GM23248 (cell line): ENCODE measurements at regions not wholly inside any gene's neighbourhood (a gene's known extent, or its start where the extent isn't known, plus 50 kb on each side); places are given as distances from the start of the nearest gene placed in this dataset.
"Not testable (repeated sequence)": the region's sequence is repeated elsewhere in the genome, so short reads cannot be mapped to it uniquely, and the experiment has no call there.

ENCODE experiments used
- DNase-seq: peaks from one replicate; pipeline ENCODE4 v3.0.0-alpha.2; 2015
- H2AFZ ChIP-seq: fragments of 200-600 bp; sonication (generic); 2 replicates; pipeline ENCODE4 v1.6.1; 2016; ENCODE audit warnings: antibody characterized with exemption
- H3F3A ChIP-seq: fragments of 200-600 bp; sonication (generic); 2 replicates; pipeline ENCODE4 v1.6.1; 2016; ENCODE audit warnings: mild to moderate bottlenecking, antibody characterized with exemption, mixed run types; ENCODE audit not compliant: insufficient read depth
- H3K27ac ChIP-seq: fragments of 200-600 bp; sonication (generic); 2 replicates; pipeline ENCODE4 v1.5.1; 2016; ENCODE audit warnings: mild to moderate bottlenecking
- H3K27me3 ChIP-seq: fragments of 200-600 bp; sonication (generic); replicated peaks from 2 replicates; pipeline ENCODE4 v1.6.1; 2016; ENCODE audit warnings: mild to moderate bottlenecking; ENCODE audit not compliant: insufficient read depth
- H3K36me3 ChIP-seq: fragments of 200-600 bp; sonication (generic); 2 replicates; pipeline ENCODE4 v1.6.1; 2016; ENCODE audit warnings: low read depth, mild to moderate bottlenecking
- H3K4me1 ChIP-seq: fragments of 200-600 bp; sonication (generic); 2 replicates; pipeline ENCODE4 v1.6.1; 2016; ENCODE audit warnings: mild to moderate bottlenecking; ENCODE audit not compliant: insufficient read depth
- H3K4me2 ChIP-seq: fragments of 200-600 bp; sonication (generic); one replicate; pipeline ENCODE4 v1.6.1; 2016; ENCODE audit warnings: mild to moderate bottlenecking; ENCODE audit not compliant: unreplicated experiment
- H3K4me3 ChIP-seq: fragments of 200-600 bp; sonication (generic); 2 replicates; pipeline ENCODE4 v1.5.1; 2016; ENCODE audit warnings: mild to moderate bottlenecking
- H3K79me2 ChIP-seq: fragments of 200-600 bp; sonication (generic); 2 replicates; pipeline ENCODE4 v1.6.1; 2016; ENCODE audit warnings: mild to moderate bottlenecking; ENCODE audit not compliant: insufficient read depth
- H3K9ac ChIP-seq: fragments of 200-600 bp; sonication (generic); 2 replicates; pipeline ENCODE4 v1.6.1; 2016; ENCODE audit warnings: mild to moderate bottlenecking
- H3K9me2 ChIP-seq: fragments of 200-600 bp; sonication (generic); 2 replicates; pipeline ENCODE4 v1.6.1; 2016; ENCODE audit warnings: mixed run types, mild to moderate bottlenecking, moderate library complexity; ENCODE audit not compliant: insufficient read depth
- H3K9me3 ChIP-seq: fragments of 200-600 bp; sonication (generic); one replicate; pipeline ENCODE4 v1.6.1; 2017; ENCODE audit warnings: low read depth
- H4K20me1 ChIP-seq: fragments of 200-600 bp; sonication (generic); 2 replicates; pipeline ENCODE4 v1.6.0; 2016; ENCODE audit not compliant: insufficient read depth
- EZH2 ChIP-seq: fragments of 200-600 bp; sonication (generic); IDR thresholded peaks from 2 replicates; pipeline ENCODE4 v1.6.1; 2018; ENCODE audit warnings: antibody characterized with exemption, mild to moderate bottlenecking; ENCODE audit not compliant: insufficient read depth, poor library complexity, severe bottlenecking
- EZH2phosphoT487 ChIP-seq: fragments of 200-600 bp; sonication (generic); IDR thresholded peaks from 2 replicates; pipeline ENCODE4 v1.6.1; 2018; ENCODE audit warnings: antibody characterized with exemption, moderate library complexity, mild to moderate bottlenecking, low read depth; ENCODE audit not compliant: insufficient read depth
- WGBS, 2 experiments: methylation state at CpG; one replicate each; pipeline ENCODE4 v1.1.6; 2015 to 2017; ENCODE audit warnings: low lambda C conversion rate in 2 of 2, low coverage in 1 of 2; ENCODE audit errors: missing lambda C conversion rate in 2 of 2; 5-methylcytosine and 5-hydroxymethylcytosine counted together
- in situ Hi-C: fragments of 300-500 bp; cut with MboI; formaldehyde crosslinking; loops from 2 replicates; pipeline ENCODE4 v1.15.0; 2020

DNA sequence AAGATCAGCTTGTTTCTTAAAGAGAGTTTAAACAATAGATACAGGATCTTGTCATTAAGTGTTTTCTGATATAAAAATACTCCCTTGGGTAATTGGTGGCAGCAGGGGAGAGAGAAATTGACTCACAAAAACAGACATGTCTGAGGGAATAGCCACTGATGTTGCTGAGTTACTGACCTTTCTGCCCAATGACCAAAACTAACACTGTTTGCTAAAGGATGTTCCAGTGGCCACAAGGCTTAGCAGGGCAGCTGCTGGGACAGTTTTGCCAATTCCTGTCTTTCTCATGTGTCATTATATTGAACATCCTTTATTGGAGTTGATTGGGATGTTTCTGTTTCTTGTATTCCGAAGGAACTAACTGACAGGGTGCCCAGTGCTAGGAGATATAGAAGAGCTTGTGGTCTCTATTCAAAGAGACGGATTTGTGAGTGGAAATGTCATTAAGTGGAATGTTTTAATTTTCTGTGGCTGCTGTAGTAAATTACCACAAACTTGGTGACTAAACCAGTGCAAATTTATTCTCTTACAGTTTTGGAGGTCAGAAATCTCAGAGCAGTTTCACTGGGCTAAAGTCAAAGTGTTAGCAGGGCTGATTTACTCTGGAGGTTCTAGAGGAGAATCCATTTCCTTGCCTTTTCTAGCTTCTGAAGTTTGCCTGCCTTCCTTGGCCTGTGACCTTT, 124.8 kb upstream of the RMDN2 start:
- H3K9me3 ChIP-seq = no peaks in the 10 kb centered on the region
- no peaks in the 10 kb centered on the region for H4K20me1 ChIP-seq
- H3K27me3 ChIP-seq = no peaks in the 10 kb centered on the region
- H3K4me1 ChIP-seq = peaks cover 68% of the 10 kb centered on the region
- H2AFZ ChIP-seq = peak overlapping the region; percentile 2; the same call in 1 of the 2 replicates
- H3K9ac ChIP-seq = no peak overlapping the region
- peak overlapping the region; percentile 2 for H3K4me2 ChIP-seq
- H3K9me2 ChIP-seq = no peaks in the 10 kb centered on the region
- DNase-seq = no peak
- peaks cover 56% of the 10 kb centered on the region for H3F3A ChIP-seq
- H3K4me3 ChIP-seq = no peak overlapping the region
- TF ChIP-seq EZH2 (no peak), EZH2phosphoT487 (no peak)
- in situ Hi-C loops = no loop called here
- 65 to 83% methylated on average over 2 of the region's 2 CpGs for WGBS, 2 experiments
- H3K27ac ChIP-seq = 0 out of 2 replicates have a peak overlapping the region, but pooled peaks have one; percentile 2
- H3K79me2 ChIP-seq = no peaks in the 10 kb centered on the region
- no peaks in the 10 kb centered on the region for H3K36me3 ChIP-seq

DNA sequence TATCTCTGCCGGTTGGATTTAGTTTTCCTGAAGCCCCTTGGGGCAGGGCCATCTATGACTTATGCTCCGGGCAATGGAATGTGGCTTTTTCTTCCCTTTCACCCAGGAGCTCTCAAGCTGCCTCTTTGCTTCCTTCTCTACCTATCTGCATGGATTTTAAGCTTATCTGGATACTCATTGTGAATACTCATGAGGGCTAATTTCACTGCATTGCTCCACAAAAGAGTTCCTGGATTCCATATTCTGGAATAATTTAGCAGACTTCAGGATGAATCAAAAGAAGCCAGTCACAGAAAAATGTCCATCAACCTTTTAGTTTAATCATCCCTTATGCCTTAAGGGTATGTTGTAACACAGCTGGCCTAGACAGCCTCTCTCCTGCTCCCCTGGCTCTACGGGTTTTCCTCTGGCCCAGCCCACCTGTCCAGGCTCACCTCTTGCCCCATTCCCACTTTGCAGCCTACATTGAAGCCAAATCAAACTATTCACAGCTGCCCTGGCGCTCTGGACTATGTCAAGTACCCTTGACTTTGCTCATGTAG, 122.8 kb upstream of the RMDN2 start:
- in situ Hi-C loops = no loop called here
- DNase-seq = peak; percentile 58
- no peak for TF ChIP-seq EZH2phosphoT487
- no peak for TF ChIP-seq EZH2
- no peaks in the 10 kb centered on the region for H3K79me2 ChIP-seq
- peaks cover 43% of the 10 kb centered on the region for H3F3A ChIP-seq
- peak overlapping the region; percentile 64 for H3K27ac ChIP-seq
- H3K27me3 ChIP-seq = no peaks in the 10 kb centered on the region
- H3K9ac ChIP-seq = no peak overlapping the region
- no peak overlapping the region for H2AFZ ChIP-seq
- peaks cover 50% of the 10 kb centered on the region for H3K4me1 ChIP-seq
- no peaks in the 10 kb centered on the region for H3K36me3 ChIP-seq
- H3K4me2 ChIP-seq = peak overlapping the region; percentile 53
- H4K20me1 ChIP-seq = no peaks in the 10 kb centered on the region
- no peaks in the 10 kb centered on the region for H3K9me2 ChIP-seq
- WGBS, 2 experiments = 58 to 67% methylated on average over 4 of the region's 4 CpGs
- H3K4me3 ChIP-seq = no peak overlapping the region
- H3K9me3 ChIP-seq = no peaks in the 10 kb centered on the region

DNA sequence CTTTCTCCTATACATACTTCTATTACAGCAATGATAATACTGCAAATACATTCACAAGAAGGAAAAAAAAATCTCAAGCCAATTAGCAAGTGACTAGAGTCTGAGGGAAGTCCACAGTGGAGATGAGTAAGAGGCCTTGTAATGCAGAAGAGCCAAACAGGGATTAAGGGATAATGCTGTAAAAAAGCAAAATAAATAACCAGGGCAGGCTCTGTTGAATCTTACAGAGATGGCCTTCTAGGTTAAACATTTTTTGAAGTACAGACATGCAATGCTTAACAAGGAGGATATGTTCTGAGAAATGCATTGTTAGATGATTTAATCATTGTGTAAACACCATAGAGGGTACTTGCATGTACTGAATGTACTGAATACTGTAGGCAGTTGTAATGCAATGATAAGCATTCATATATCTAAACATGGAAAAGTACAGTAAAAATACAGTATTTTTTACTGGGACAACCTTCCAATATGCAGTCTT, 122.1 kb upstream of the RMDN2 start:
- no peaks in the 10 kb centered on the region for H3K79me2 ChIP-seq

DNA sequence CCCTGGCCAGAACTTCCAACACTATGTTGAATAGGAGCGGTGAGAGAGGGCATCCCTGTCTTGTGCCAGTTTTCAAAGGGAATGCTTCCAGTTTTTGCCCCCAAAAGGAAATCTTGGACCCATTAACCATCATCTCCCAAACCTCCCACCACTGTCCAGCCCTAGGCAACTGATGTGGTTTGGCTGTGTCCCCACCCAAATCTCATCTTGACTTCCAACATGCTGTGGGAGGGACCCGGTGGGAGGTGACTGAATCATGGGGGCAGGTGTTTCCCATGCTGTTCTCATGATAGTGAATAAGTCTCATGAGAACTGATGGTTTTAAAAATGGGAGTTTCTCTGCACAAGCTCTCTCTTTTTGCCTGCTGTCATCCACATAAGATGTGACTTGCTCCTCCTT, 119.1 kb upstream of the RMDN2 start:
- WGBS, 2 experiments = 95 to 100% methylated on average over 2 of the region's 2 CpGs
- H3K9me2 ChIP-seq, DNase-seq, H4K20me1 ChIP-seq, H2AFZ ChIP-seq, in situ Hi-C loops, H3K4me2 ChIP-seq, H3K79me2 ChIP-seq, H3K27ac ChIP-seq, H3K9me3 ChIP-seq, H3K4me3 ChIP-seq, H3K36me3 ChIP-seq, H3K9ac ChIP-seq, H3K27me3 ChIP-seq: not testable (repeated sequence)
- peaks cover 50% of the 10 kb centered on the region for H3K4me1 ChIP-seq
- peaks cover 39% of the 10 kb centered on the region for H3F3A ChIP-seq

More for the DNA sequence above, 122.1 kb upstream of the RMDN2 start:
- Histone ChIP-seq H3K27ac (peak overlapping the region; percentile 64), H3K9me3 (no peaks in the 10 kb centered on the region), H3K4me2 (peak overlapping the region; percentile 53), H3K27me3 (no peaks in the 10 kb centered on the region), H3F3A (peaks cover 43% of the 10 kb centered on the region), H3K9ac (no peak overlapping the region), H3K9me2 (no peaks in the 10 kb centered on the region), H3K4me3 (no peak overlapping the region), H3K36me3 (no peaks in the 10 kb centered on the region), H2AFZ (no peak overlapping the region), H4K20me1 (no peaks in the 10 kb centered on the region), H3K4me1 (peaks cover 50% of the 10 kb centered on the region)
- DNase-seq = peak; percentile 89
- no peak for TF ChIP-seq EZH2
- TF ChIP-seq EZH2phosphoT487 = no peak
- in situ Hi-C loops = no loop called here
